ENCODE measurements at regions not wholly inside any gene's neighbourhood (a gene's known extent, or its start where the extent isn't known, plus 50 kb on each side); places are given as distances from the start of the nearest gene placed in this dataset.

- no peak for TF ChIP-seq EZH2phosphoT487 (IDR thresholded peaks at IDR 0.05; ENCODE audit: borderline replicate concordance, low read depth, low read length)
- TF ChIP-seq CTCF (conservative IDR thresholded peaks at IDR 0.05; ENCODE audit: low read length), result no peak
Observed at GRCh38 chr13:40232311-40233040, 434.0 kb downstream of the FOXO1 start.
